Large intestine (tissue), 3 donors: ENCODE measurements at regions not wholly inside any gene's neighbourhood (a gene's known extent, or its start where the extent isn't known, plus 50 kb on each side); places are given as distances from the start of the nearest gene placed in this dataset.
"Not testable (repeated sequence)": the region's sequence is repeated elsewhere in the genome, so short reads cannot be mapped to it uniquely, and the experiment has no call there.

ENCODE experiments used
- DNase-seq, 2 donors: peaks; one replicate each; pipeline versions ENCODE4 v3.0.0 to v3.0.0-alpha.2; 2013
- H3K27ac ChIP-seq: one replicate; pipeline ENCODE4 v1.5.1; 2013; ENCODE audit warnings: low read length
- H3K27me3 ChIP-seq: 2 replicates; pipeline ENCODE4 v1.6.1; 2013; ENCODE audit warnings: low read length; ENCODE audit not compliant: control insufficient read depth, insufficient read depth
- H3K36me3 ChIP-seq: 2 replicates; pipeline ENCODE4 v1.6.1; 2013; ENCODE audit warnings: low read length; ENCODE audit not compliant: control insufficient read depth, insufficient read depth
- H3K4me1 ChIP-seq: one replicate; pipeline ENCODE4 v1.6.1; 2013; ENCODE audit warnings: low read length; ENCODE audit not compliant: control insufficient read depth, insufficient read depth
- H3K4me3 ChIP-seq: one replicate; pipeline ENCODE4 v1.5.1; 2013; ENCODE audit warnings: low read length
- H3K9me3 ChIP-seq: one replicate; pipeline ENCODE4 v1.6.1; 2013; ENCODE audit warnings: mild to moderate bottlenecking, low read depth, low read length, moderate library complexity; ENCODE audit not compliant: control insufficient read depth
- WGBS: methylation state at CpG from one replicate; pipeline ENCODE4 v1.1.5; 2013; ENCODE audit warnings: low lambda C conversion rate; ENCODE audit not compliant: insufficient coverage; 5-methylcytosine and 5-hydroxymethylcytosine counted together

- Histone ChIP-seq H3K4me3 (no peak overlapping the region), H3K9me3 (no peaks in the 10 kb centered on the region), H3K27ac (no peak overlapping the region), H3K4me1 (no peaks in the 10 kb centered on the region), H3K27me3 (no peaks in the 10 kb centered on the region), H3K36me3 (no peaks in the 10 kb centered on the region)
- WGBS, result 67% methylated on average over 1 of the region's 3 CpGs
- no peak for DNase-seq
These were observed 395.0 kb upstream of the TCF4 start for GRCh38 chr18:55982992-55983391.

- Histone ChIP-seq H3K36me3 (no peaks in the 10 kb centered on the region), H3K27ac (no peak overlapping the region), H3K9me3 (no peaks in the 10 kb centered on the region), H3K27me3 (no peaks in the 10 kb centered on the region), H3K4me1 (no peaks in the 10 kb centered on the region), H3K4me3 (no peak overlapping the region)
- 100% methylated on average over 4 of the region's 6 CpGs for WGBS
- DNase-seq, result no peak
These were observed 393.9 kb upstream of the TCF4 start for GRCh38 chr18:55981712-55982475.

- no peak for DNase-seq
- no peaks in the 10 kb centered on the region for H3K36me3 ChIP-seq
- H3K4me3 ChIP-seq, result no peak overlapping the region
- H3K27ac ChIP-seq, result no peak overlapping the region
- WGBS, result 83% methylated on average over 1 of the region's 3 CpGs
- H3K4me1 ChIP-seq, result no peaks in the 10 kb centered on the region
- no peaks in the 10 kb centered on the region for H3K9me3 ChIP-seq
- H3K27me3 ChIP-seq, result no peaks in the 10 kb centered on the region
These were observed 386.5 kb upstream of the TCF4 start for GRCh38 chr18:55974521-55974920.

- DNase-seq, result no peak
- Histone ChIP-seq H3K4me3 (no peak overlapping the region), H3K27me3 (no peaks in the 10 kb centered on the region), H3K27ac (no peak overlapping the region), H3K36me3 (no peaks in the 10 kb centered on the region), H3K4me1 (no peaks in the 10 kb centered on the region), H3K9me3 (no peaks in the 10 kb centered on the region)
- WGBS, result no CpG with 5 or more reads among the region's 3 CpGs
These were observed 380.6 kb upstream of the TCF4 start for GRCh38 chr18:55968550-55968949.

GRCh38 chr18:55967019-55967418, 379.0 kb upstream of the TCF4 start:
- Histone ChIP-seq H3K27me3 (no peaks in the 10 kb centered on the region), H3K9me3 (no peaks in the 10 kb centered on the region), H3K4me3 (no peak overlapping the region), H3K36me3 (no peaks in the 10 kb centered on the region), H3K27ac (no peak overlapping the region), H3K4me1 (no peaks in the 10 kb centered on the region)
- WGBS, result 100% methylated on average over 2 of the region's 3 CpGs
- DNase-seq, result no peak

- no peaks in the 10 kb centered on the region for H3K36me3 ChIP-seq
- H3K4me3 ChIP-seq, result no peak overlapping the region
- DNase-seq, result no peak
- no peaks in the 10 kb centered on the region for H3K9me3 ChIP-seq
- no CpG with 5 or more reads among the region's 1 CpG for WGBS
- H3K27me3 ChIP-seq, result no peaks in the 10 kb centered on the region
- H3K27ac ChIP-seq, result no peak overlapping the region
- no peaks in the 10 kb centered on the region for H3K4me1 ChIP-seq
These were observed 376.2 kb upstream of the TCF4 start for GRCh38 chr18:55964171-55964570.

- no peaks in the 10 kb centered on the region for H3K9me3 ChIP-seq
- H3K27ac ChIP-seq, result no peak overlapping the region
- no peaks in the 10 kb centered on the region for H3K36me3 ChIP-seq
- no peaks in the 10 kb centered on the region for H3K27me3 ChIP-seq
- H3K4me1 ChIP-seq, result no peaks in the 10 kb centered on the region
- no peak overlapping the region for H3K4me3 ChIP-seq
- no peak for DNase-seq
- WGBS, result no CpG with 5 or more reads among the region's 9 CpGs
These were observed 365.3 kb upstream of the TCF4 start for GRCh38 chr18:55953326-55953725.

GRCh38 chr18:55951738-55952137, 363.7 kb upstream of the TCF4 start:
- not testable (repeated sequence) for DNase-seq, H3K4me1 ChIP-seq, H3K36me3 ChIP-seq, H3K9me3 ChIP-seq, H3K4me3 ChIP-seq, H3K27ac ChIP-seq, H3K27me3 ChIP-seq
- no CpG with 5 or more reads among the region's 7 CpGs for WGBS

GRCh38 chr18:55950379-55951166, 362.6 kb upstream of the TCF4 start:
- no CpG with 5 or more reads among the region's 14 CpGs for WGBS
- H3K27ac ChIP-seq, result no peak overlapping the region
- no peaks in the 10 kb centered on the region for H3K4me1 ChIP-seq
- H3K36me3 ChIP-seq, result no peaks in the 10 kb centered on the region
- no peaks in the 10 kb centered on the region for H3K9me3 ChIP-seq
- H3K27me3 ChIP-seq, result no peaks in the 10 kb centered on the region
- no peak overlapping the region for H3K4me3 ChIP-seq
- peak in 1 of 2 donors; percentile 3 for DNase-seq

- Histone ChIP-seq H3K27me3 (no peaks in the 10 kb centered on the region), H3K36me3 (no peaks in the 10 kb centered on the region), H3K4me1 (no peaks in the 10 kb centered on the region), H3K9me3 (no peaks in the 10 kb centered on the region), H3K27ac (no peak overlapping the region), H3K4me3 (no peak overlapping the region)
- no peak for DNase-seq
These were observed 346.8 kb upstream of the TCF4 start for GRCh38 chr18:55934821-55935220.

- H3K4me1 ChIP-seq, result no peaks in the 10 kb centered on the region
- DNase-seq, result no peak
- no peaks in the 10 kb centered on the region for H3K9me3 ChIP-seq
- no peaks in the 10 kb centered on the region for H3K27me3 ChIP-seq
- WGBS, result no CpG with 5 or more reads among the region's 1 CpG
- no peak overlapping the region for H3K27ac ChIP-seq
- no peak overlapping the region for H3K4me3 ChIP-seq
- H3K36me3 ChIP-seq, result no peaks in the 10 kb centered on the region
These were observed 344.7 kb upstream of the TCF4 start for GRCh38 chr18:55932675-55933074.
